ENCODE measurements at regions not wholly inside any gene's neighbourhood (a gene's known extent, or its start where the extent isn't known, plus 50 kb on each side); places are given as distances from the start of the nearest gene placed in this dataset.

- Mint-ChIP-seq H3K4me3 (no peak overlapping the region), H3K27ac (no peak overlapping the region), H3K36me3 (ENCODE audit: low read depth) (no peaks in the 10 kb centered on the region), H3K9me3 (peaks cover 4% of the 10 kb centered on the region), H3K27me3 (ENCODE audit: low read depth) (no peaks in the 10 kb centered on the region), H3K4me1 (ENCODE audit: low read depth) (no peaks in the 10 kb centered on the region)
- no peak for DNase-seq (ENCODE audit: low spot score)
Observed at GRCh38 chr12:24201258-24201970, 251.9 kb upstream of the SOX5 start.

- Mint-ChIP-seq H3K27me3 (ENCODE audit: low read depth) (no peaks in the 10 kb centered on the region), H3K9me3 (peaks cover 4% of the 10 kb centered on the region), H3K4me3 (no peak overlapping the region), H3K27ac (no peak overlapping the region), H3K4me1 (ENCODE audit: low read depth) (no peaks in the 10 kb centered on the region), H3K36me3 (ENCODE audit: low read depth) (no peaks in the 10 kb centered on the region)
- no peak for DNase-seq (ENCODE audit: low spot score)
Observed at GRCh38 chr12:24200010-24200409, 250.5 kb upstream of the SOX5 start.

DNA sequence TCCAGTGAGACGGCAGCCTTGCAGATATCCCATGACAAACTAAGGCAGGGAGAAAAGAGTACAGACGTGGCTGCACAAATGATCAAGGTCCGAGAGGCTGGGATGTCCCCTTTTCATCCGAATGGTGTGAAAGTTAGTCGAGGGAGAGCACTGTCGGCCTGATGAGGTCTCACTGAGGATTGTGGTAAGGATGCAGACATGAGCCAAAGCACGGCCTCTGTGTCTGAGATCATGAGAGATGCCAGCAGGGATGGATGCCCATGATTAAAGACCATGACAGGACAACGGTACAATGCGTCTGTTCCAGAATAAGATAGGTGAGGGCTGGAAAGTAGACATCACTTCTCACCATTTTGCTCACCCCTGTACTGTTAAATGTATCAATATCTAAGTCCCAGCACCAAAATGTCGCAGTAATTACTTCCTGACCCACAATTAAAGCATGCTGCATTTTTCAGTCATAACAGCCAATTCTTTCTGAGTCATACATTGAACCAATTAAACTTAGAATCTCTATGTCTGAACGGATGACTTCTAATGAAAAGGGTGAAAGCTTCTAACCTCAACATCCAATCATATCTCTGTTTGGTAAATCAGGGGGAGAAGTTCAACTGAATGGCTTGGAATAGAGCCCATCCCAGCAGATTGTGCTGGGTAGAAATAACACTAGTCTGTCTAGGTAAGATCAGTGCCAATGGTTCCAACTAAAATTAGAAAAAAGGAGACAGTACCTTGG is 249.6 kb upstream of the SOX5 start:
- no peak for DNase-seq (ENCODE audit: low spot score)
- no peak overlapping the region for H3K27ac Mint-ChIP-seq
- H3K9me3 Mint-ChIP-seq = peaks cover 4% of the 10 kb centered on the region
- no peaks in the 10 kb centered on the region for H3K36me3 Mint-ChIP-seq (ENCODE audit: low read depth)
- H3K27me3 Mint-ChIP-seq (ENCODE audit: low read depth) = no peaks in the 10 kb centered on the region
- H3K4me3 Mint-ChIP-seq = no peak overlapping the region
- H3K4me1 Mint-ChIP-seq (ENCODE audit: low read depth) = no peaks in the 10 kb centered on the region

DNA sequence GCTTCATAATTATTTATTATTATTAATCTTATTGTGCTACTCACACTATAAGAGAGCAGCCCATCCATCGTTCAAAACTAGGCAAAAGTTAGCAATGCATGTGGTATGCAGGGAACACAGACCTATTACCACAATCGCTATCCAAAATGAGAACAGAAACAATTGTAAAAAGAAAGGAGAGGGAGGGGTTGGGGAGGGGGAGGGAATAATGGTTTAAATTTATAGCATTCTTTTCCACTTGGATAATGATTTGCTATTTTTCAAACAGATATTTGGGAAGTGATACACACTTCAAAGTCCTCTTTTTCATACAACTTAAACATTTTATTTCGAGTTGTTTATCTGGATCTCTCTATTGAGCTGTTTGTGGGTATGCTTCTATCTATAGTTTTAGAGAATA is 248.6 kb upstream of the SOX5 start:
- Mint-ChIP-seq H3K36me3 (ENCODE audit: low read depth) (no peaks in the 10 kb centered on the region), H3K27me3 (ENCODE audit: low read depth) (no peaks in the 10 kb centered on the region), H3K9me3 (no peaks in the 10 kb centered on the region), H3K4me1 (ENCODE audit: low read depth) (no peaks in the 10 kb centered on the region), H3K4me3 (no peak overlapping the region), H3K27ac (no peak overlapping the region)
- DNase-seq (ENCODE audit: low spot score) = no peak

GRCh38 chr12:24197532-24197931 is 248.1 kb upstream of the SOX5 start:
- Mint-ChIP-seq H3K4me1 (ENCODE audit: low read depth) (no peaks in the 10 kb centered on the region), H3K9me3 (no peaks in the 10 kb centered on the region), H3K27ac (no peak overlapping the region), H3K4me3 (no peak overlapping the region), H3K36me3 (ENCODE audit: low read depth) (no peaks in the 10 kb centered on the region), H3K27me3 (ENCODE audit: low read depth) (no peaks in the 10 kb centered on the region)
- no peak for DNase-seq (ENCODE audit: low spot score)

DNA sequence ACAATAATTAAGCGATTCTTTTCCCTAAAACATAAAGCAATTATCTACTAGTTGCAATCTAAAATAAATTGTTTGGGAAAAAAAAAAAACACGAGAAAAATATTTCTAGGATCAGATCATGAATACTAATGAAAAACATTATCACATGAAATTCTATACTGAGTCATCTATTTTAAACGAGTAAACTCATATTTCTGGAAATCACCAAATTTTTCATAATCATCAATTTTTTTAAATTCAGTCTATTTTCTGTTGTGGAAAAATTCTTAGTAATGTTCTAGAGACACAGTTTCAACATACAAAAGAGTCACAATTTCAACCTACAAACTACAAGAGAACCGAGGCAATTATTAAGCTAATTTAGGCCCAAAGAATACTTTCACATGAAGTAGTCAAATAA is 245.6 kb upstream of the SOX5 start:
- DNase-seq (ENCODE audit: low spot score) = no peak
- H3K36me3 Mint-ChIP-seq (ENCODE audit: low read depth) = no peaks in the 10 kb centered on the region
- H3K4me3 Mint-ChIP-seq = no peak overlapping the region
- no peaks in the 10 kb centered on the region for H3K27me3 Mint-ChIP-seq (ENCODE audit: low read depth)
- no peak overlapping the region for H3K27ac Mint-ChIP-seq
- H3K9me3 Mint-ChIP-seq = no peaks in the 10 kb centered on the region
- no peaks in the 10 kb centered on the region for H3K4me1 Mint-ChIP-seq (ENCODE audit: low read depth)

DNA sequence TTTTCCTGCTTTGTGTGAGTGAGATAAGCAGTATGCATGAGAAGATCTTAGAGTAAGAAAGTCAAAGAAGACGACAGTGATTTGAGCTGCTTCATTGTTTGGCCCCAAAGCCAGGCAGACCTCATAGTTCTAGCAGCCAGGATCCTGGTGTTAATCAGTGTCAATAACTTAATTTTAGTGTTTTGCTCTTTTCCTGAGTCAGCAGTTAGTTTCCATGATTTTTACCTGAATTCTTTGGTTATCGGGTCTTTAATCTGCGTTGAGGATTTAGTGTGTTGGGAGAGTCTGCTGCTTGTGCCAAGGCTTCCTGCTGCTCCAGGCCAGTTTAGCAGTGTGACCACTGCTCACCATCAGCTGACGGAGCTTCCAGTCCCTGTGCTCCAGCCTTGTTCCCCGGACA is 241.6 kb upstream of the SOX5 start:
- no peaks in the 10 kb centered on the region for H3K36me3 Mint-ChIP-seq (ENCODE audit: low read depth)

GRCh38 chr12:24185782-24186181 is 236.3 kb upstream of the SOX5 start:
- no peak for DNase-seq (ENCODE audit: low spot score)
- Mint-ChIP-seq H3K27ac (no peak overlapping the region), H3K9me3 (no peaks in the 10 kb centered on the region), H3K27me3 (ENCODE audit: low read depth) (no peaks in the 10 kb centered on the region), H3K4me3 (no peak overlapping the region), H3K36me3 (ENCODE audit: low read depth) (no peaks in the 10 kb centered on the region), H3K4me1 (ENCODE audit: low read depth) (no peaks in the 10 kb centered on the region)

More for the DNA sequence above, 241.6 kb upstream of the SOX5 start:
- Mint-ChIP-seq H3K4me3 (no peak overlapping the region), H3K9me3 (no peaks in the 10 kb centered on the region), H3K27me3 (ENCODE audit: low read depth) (no peaks in the 10 kb centered on the region), H3K27ac (no peak overlapping the region), H3K4me1 (ENCODE audit: low read depth) (no peaks in the 10 kb centered on the region)
- no peak for DNase-seq (ENCODE audit: low spot score)

DNA sequence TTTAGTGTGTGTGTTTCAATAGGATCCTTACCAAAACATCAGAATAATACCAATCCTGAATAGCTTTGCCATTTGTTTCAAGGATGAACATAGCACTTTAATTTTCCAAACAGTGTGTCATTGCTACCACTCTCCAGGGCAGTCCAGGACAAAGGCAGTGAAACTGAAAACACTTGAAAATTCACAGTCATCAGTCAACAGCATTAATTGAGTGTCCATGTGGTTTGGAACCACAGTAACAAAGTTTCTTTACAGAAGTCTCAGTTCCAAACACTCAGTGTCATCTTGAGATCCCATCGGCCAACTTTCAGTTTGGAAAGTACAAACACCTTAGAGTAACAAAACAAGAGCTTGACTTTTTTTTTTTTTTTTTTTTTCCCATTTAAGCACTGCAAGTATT is 228.4 kb upstream of the SOX5 start:
- Mint-ChIP-seq H3K4me3 (no peak overlapping the region), H3K9me3 (no peaks in the 10 kb centered on the region), H3K4me1 (ENCODE audit: low read depth) (no peaks in the 10 kb centered on the region), H3K27me3 (ENCODE audit: low read depth) (no peaks in the 10 kb centered on the region), H3K27ac (no peak overlapping the region), H3K36me3 (ENCODE audit: low read depth) (no peaks in the 10 kb centered on the region)
- no peak for DNase-seq (ENCODE audit: low spot score)

- no peaks in the 10 kb centered on the region for H3K4me1 Mint-ChIP-seq (ENCODE audit: low read depth)
- H3K36me3 Mint-ChIP-seq (ENCODE audit: low read depth) = no peaks in the 10 kb centered on the region
- no peak overlapping the region for H3K4me3 Mint-ChIP-seq
- no peak overlapping the region for H3K27ac Mint-ChIP-seq
- H3K9me3 Mint-ChIP-seq = peaks cover 8% of the 10 kb centered on the region
- H3K27me3 Mint-ChIP-seq (ENCODE audit: low read depth) = no peaks in the 10 kb centered on the region
- DNase-seq (ENCODE audit: low spot score) = no peak
Observed at GRCh38 chr12:24175929-24176328, 226.5 kb upstream of the SOX5 start.

DNA sequence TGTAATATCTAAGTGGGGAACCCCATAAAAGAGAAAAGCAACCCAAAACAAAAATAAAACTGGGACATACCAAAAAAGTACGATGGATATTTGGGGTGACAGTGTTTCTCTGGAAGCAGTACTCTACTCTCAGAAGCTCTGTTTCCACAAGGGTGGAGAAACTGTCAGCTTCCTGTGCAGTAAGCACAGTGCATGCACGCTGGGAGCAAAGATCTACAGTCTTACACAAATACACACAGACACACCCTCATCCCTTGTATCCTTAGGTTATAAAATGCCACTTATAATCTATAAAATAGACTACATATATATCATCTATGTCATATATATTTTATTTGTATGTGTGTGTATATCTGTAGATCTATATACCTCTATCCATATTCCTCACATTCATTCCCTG is 225.8 kb upstream of the SOX5 start:
- DNase-seq (ENCODE audit: low spot score) = no peak
- H3K27ac Mint-ChIP-seq = no peak overlapping the region
- no peak overlapping the region for H3K4me3 Mint-ChIP-seq
- H3K9me3 Mint-ChIP-seq = peaks cover 10% of the 10 kb centered on the region
- H3K27me3 Mint-ChIP-seq (ENCODE audit: low read depth) = no peaks in the 10 kb centered on the region
- no peaks in the 10 kb centered on the region for H3K4me1 Mint-ChIP-seq (ENCODE audit: low read depth)
- no peaks in the 10 kb centered on the region for H3K36me3 Mint-ChIP-seq (ENCODE audit: low read depth)

DNA sequence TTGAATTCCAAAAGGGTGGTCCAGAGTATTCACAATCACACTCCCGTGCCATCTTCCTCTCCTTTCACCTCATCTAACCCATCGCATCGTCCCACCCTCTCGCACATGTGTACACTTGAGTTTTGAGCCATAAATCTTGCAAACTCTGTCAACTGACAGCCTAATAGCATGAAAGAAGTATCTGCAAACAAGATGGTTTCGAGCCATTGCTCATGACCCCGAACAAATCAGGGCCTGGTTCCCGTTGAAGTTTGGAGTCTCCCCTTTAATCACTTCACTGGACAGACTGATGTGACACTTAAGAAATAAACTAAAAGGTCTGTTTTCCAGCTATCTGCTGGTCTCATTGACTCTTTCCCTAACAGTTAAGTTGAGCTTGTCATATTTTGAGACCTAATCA is 223.6 kb upstream of the SOX5 start:
- Mint-ChIP-seq H3K36me3 (ENCODE audit: low read depth) (no peaks in the 10 kb centered on the region), H3K27me3 (ENCODE audit: low read depth) (no peaks in the 10 kb centered on the region), H3K4me3 (no peak overlapping the region), H3K27ac (no peak overlapping the region), H3K4me1 (ENCODE audit: low read depth) (no peaks in the 10 kb centered on the region), H3K9me3 (peaks cover 10% of the 10 kb centered on the region)
- no peak for DNase-seq (ENCODE audit: low spot score)

GRCh38 chr12:24172773-24173066 is 223.2 kb upstream of the SOX5 start:
- no peaks in the 10 kb centered on the region for H3K4me1 Mint-ChIP-seq (ENCODE audit: low read depth)
- H3K36me3 Mint-ChIP-seq (ENCODE audit: low read depth) = no peaks in the 10 kb centered on the region
- no peak overlapping the region for H3K4me3 Mint-ChIP-seq
- no peak for DNase-seq (ENCODE audit: low spot score)
- H3K27me3 Mint-ChIP-seq (ENCODE audit: low read depth) = no peaks in the 10 kb centered on the region
- peaks cover 10% of the 10 kb centered on the region for H3K9me3 Mint-ChIP-seq
- H3K27ac Mint-ChIP-seq = no peak overlapping the region

DNA sequence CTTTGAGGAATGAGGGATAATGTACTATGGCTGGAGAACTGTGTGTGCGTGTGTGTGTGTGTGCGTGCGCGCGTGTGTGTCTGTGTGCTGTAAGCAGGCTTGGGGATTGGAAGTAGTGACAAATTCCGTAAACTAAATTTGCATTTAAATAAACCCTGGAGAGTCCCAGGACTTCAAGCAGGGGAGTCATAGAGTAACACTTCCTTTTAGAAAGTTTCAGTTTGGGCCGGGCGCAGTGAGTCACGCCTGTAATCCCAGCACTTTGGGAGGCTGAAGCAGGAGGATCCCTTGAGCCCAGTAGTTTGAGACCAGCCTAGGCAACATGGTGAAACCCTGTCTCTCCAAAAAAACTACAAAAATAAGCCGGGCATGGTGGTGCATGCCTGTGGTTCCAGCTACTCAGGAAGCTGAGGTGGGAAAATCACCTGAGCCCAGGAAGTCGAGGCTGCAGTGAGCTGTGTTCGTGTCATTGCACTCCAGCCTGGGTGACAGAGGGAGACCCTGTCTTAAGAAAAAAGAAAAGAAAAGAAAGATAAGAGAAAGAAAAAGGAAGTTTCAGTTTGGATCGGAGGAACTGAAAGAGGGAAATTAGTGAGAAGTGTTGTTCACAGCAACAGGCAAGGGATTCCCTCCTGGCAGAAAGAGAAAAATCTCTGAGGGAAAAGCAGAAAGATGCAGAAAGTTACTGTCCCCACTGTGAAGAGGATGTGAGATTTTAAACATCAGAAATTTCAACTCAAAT is 222.7 kb upstream of the SOX5 start:
- Mint-ChIP-seq H3K27ac (no peak overlapping the region), H3K36me3 (ENCODE audit: low read depth) (no peaks in the 10 kb centered on the region), H3K4me3 (no peak overlapping the region), H3K9me3 (peaks cover 10% of the 10 kb centered on the region), H3K4me1 (ENCODE audit: low read depth) (no peaks in the 10 kb centered on the region), H3K27me3 (ENCODE audit: low read depth) (no peaks in the 10 kb centered on the region)
- DNase-seq (ENCODE audit: low spot score) = no peak
